UCSD-AML1 (cell line): ENCODE measurements at regions not wholly inside any gene's neighbourhood (a gene's known extent, or its start where the extent isn't known, plus 50 kb on each side); places are given as distances from the start of the nearest gene placed in this dataset.

Experiments used
- DNase-seq: peaks from one replicate; lab custom pipeline; 2025; ENCODE audit not compliant: unreplicated experiment; lab: John Stamatoyannopoulos, UW

DNA sequence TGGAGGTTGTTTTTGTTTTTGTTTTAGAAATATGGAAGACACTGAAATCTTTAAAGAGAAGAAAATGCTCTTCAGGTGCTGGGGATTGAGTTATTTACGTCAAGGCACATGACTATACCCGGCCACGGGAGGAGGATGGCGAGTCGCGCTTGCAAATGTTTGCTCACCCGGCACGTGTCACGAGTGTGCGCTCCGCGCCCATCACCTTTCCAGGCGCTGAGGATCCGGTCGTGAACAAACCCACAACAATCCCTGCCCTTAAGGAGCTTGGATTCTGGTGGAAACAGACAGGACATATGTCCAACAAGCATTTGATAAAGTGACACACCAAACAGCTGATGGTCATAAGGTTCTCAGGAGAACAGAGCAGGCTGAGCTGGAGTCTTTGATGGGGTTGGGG lies 715.5 kb downstream of the BRD1 start:
- DNase-seq, result no peak

DNA sequence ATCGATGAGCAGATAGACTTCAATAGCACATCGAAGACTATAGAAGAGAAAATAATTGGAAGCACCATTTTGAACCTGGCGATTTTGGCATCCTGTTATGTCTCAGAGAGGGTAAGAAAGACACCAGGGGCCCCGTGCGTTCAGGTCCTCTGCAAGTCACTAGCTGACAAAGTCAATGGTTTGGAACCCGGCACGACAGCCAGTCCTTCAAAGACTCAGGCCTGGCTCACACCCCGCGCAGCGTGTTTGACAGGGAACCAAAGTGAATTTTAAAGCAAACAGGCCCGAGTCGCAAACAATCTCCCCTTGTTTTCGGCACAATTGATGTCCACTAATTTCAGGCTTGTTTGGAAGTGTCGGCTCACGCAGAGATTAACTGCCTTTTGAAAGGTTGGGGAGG lies 716.6 kb downstream of the BRD1 start:
- no peak for DNase-seq

DNA sequence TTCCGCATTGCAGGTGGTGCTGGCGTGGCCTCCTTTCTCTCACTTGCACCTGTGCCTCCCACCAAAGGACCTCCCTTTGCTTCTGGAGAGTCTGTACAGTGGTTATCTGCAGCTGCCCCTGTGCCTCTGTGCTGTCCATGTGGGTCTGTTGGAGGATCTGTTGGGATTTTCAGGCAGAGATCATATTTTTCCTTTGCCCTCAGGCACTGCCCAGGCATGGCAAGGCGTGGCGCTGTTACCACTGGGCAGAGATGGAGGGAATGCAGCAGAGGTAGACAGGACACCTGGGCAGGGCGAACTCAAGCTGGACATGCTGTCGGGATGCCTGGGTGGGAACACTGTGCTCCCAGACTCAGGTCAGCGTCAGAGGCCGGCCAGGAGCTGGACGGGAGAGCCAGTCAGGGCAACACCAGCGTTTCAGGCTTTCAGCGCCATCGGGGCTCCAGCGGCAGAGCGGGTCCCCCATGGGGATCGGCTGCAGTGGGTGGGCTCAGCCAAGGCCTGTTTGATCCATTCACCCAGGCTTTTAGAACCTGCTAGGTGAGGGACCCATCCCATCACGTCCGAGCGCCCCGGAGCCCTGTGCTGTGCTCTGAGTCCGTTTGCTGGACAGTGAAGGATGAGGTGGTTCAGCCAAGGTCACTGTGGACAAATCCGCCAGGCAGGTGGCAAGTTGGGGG lies 718.9 kb downstream of the BRD1 start:
- no peak for DNase-seq

DNA sequence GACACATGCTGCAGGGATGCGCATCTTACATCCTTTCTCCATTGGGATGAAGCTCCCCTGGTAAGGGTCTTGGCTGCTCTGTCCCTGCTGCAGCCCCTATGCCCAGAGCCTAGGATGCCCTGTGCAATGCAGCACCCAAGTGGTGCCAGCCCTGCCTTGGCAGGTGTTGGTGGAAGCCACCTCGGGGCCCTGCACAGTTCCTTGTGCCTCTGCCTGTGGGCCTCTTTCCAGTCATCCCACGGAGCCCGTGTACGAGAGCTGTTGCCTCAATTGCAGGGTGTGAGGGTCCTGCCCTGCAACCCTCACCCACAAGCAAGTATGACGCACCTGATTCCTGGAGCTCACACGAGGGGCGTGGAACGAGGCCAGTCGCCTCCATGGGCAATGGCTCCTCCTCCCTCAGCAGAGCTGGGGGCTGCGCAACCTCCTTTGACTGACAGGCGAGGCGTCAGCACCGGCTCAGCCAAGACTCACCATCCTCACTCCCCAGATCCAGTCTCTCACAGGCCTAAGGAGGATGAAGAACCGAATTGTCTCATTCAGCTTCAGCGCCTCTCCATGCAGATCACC lies 719.6 kb downstream of the BRD1 start:
- DNase-seq, result no peak

DNA sequence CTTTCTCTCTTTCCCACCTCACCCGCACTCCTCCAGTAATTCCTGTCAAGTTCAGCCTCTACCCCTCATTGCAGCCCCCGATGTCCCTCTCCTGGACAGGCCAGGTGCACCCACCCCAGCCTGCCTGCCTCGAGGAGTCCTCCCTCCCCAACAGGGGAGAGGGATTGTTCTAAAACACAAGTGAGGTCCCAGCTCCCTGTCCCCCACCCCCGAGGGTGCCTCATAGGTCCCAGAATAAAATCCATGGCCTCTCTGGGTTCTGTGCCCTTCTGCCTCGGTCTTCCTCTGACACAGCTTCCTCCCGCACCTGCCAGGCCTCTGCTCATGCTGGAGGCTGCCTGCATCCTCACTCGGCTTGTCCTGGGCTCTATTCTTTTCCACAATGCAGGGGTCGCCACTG lies 720.1 kb downstream of the BRD1 start:
- DNase-seq, result no peak

DNA sequence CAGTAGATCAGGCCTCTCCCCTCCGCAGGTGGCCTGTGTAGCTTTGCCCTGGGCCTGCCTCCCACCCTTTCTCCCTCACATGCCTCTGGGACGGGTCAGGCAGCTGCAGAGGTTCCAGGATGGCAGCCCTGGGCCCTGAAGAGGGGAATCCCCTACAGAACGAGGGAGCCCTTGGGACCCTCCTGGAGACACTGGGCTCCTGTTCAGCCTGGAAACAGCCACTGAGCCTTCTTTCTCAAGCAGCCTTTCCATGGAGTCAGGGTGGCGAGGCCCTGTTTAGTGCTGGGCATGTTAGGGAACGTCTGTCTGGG lies 720.9 kb downstream of the BRD1 start:
- no peak for DNase-seq

DNA sequence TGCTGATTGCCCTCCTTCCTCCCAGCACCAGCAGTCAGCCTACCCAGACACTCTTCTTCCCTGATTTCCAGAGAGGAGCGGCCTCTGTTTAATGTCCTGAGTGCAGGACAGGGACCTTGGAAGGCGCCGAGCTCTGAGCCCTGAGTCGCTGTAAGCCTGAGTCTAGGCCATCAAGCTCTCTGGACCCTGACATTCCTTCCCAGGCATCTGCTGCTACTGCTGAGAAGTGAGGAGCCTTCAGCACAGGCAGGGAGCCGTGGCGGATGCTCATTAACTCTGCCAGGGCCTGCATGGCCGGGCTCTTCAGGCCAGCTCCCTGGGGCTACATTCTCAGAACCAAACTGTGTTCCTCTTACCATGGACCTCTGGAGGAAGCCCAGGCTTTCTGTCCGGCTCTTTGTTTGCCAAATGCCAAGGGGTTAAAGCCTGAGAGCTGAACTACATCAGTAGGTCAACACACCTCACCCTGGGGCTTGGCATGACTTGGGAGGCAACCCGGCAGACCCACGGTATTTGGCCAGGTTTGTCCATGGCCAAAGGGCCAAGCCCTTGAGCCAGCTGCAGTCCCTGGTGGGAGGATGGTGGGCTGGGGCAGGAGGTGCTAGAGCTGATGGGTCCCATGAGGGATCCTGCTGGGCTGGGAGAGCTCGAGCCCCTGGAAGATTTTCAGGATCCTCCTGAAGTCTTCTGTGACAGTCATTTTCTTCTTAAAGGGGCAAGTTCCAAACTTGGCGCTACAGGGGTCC lies 721.4 kb downstream of the BRD1 start:
- no peak for DNase-seq

DNA sequence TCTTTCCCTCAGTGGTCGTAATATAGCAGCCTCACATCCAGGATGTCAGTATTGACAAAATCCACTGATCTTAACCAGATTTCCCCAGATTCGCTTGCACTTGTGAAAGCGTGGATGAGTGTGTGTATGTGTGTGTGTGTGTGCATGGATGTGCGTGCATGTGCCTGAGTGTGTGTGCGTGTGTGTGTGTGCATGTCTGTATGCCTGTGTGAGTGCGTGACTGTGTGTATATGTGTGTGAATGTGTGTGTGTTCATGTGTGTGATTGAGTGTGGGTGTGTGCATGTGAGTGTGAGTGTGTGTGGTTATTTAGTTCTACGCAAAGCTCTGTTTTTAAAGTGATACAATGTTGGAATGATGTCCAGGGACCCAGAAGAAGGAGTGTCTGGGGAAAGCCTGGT lies 723.2 kb downstream of the BRD1 start:
- DNase-seq, result no peak

DNA sequence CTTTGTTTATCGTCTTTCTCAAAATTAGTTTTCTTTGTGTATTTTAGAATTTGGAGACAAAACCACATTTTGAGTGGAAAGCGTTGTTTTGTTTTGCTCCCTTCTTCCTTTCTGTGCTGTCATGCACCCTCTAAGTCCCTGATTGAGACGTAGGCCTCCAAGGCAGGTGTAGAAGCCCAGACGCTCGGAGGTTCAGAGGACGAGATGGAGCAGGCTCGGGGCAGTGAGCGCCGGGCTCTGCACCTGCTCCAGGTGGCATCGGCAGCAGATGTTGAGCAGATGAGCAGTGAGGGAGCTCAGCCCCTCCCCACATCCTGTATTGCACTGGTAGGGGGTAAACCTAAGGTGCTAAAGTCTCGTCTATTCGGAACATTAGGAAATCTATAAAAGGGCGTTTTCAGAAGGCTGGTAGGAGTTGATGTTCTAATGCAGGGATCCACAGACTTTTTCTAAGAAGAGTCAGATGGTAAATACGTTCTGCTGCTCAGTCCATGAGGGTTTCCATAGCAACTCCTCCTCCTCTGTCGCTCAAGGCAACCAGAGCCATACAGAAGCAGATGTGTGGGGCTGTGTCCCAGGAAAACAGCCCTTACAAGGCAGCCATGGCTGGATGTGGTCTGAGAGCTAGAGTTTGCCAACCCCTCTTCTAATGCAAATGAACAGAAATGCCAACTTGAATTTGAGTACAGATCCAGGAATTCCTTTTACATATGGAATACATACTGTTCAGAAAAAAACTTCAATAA lies 724.2 kb downstream of the BRD1 start:
- no peak for DNase-seq

DNA sequence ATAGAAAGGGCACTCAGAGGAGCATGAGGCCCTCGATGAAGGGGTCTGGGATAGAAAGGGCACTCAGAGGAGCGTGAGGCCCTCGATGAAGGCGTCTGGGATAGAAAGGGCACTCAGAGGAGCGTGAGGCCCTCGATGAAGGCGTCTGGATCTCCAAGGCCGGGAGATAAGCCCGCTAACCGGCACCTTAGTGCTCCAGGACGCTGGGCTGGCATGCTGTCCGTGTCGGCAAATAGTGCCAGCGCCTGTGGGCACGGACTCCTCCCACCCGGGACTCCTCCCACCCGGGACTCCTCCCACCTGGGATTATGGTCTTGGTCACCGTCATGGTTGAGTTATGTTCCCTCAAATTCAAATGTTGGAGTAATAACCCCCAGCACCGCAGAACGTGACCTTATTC lies 725.3 kb downstream of the BRD1 start:
- DNase-seq, result no peak

DNA sequence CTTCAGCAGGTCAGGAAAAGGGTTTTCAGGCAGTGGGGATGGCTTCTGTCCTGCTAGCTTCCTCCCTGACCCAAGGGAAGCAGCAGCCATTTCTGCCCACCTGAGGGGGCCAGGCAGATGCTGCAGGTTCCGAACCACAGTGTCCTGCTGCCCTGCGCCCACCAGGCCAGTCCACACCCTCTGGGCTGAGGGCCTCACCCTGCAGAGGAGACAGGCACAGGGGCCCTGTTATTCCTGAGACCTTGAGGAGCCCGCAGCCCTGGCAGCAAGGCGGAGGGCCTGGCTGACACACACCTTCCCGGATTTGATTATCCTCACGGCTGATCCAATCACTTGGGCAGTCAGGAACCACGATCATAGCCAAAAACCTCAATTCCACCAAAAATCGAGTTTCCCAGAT lies 725.8 kb downstream of the BRD1 start:
- no peak for DNase-seq

DNA sequence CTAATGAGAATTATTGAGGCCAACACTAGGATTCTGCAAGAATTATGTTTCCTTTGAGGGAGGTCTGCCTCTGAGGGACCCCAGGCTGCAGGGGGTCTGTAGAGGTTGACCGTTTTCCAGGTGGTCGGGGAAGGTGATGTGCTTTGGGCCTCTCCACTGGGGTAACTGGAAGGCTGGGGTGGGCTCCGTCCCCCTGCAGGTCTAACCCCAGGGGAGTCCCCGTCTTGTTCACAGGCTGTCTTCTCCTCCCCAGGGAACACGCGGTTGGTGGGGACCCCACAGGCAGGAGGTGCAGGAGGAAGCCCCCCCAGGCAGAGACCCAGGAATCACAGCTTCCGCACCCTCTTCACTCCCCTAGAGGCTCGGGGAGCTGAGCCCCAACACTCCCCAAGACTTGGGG lies 726.4 kb downstream of the BRD1 start:
- DNase-seq, result no peak

DNA sequence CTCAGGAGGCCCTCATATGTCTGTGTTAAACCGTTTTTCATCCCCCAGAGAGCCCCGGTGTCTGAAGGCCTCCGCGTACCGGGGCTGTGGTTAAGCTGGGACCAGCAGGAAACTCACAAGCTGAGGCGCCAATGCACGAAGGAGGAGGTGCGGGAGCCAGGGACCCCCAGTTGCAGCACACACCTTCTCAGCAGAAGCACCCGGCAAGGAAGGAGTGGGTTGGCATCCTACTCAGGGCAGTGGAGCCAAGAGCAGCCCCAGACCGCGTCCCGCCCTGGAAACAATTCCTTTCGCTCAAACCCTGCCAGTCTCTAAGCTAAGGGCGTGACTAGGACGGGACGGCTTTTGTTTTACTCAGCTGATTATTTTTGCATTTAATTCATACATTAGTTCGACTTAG lies 726.9 kb downstream of the BRD1 start:
- no peak for DNase-seq

DNA sequence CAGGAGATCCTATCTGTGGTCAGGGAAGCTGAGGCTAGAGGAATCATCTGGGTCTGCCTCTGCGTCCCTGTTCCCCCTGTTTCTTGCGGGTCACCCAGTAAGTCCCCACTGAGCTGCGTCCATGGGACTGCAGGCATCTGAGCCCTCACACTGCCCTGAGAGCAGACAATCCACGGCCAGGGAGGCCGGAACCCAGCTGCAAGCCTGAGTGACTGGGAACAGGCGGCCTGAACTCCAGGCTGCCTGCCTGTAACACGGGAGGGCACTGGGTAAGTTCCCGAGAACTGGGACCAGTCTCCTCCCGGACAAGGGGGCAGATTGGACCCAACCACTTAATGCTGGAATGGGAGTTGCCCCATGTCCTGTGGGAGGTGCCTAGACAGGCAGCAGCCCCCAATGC lies 727.4 kb downstream of the BRD1 start:
- DNase-seq, result no peak

DNA sequence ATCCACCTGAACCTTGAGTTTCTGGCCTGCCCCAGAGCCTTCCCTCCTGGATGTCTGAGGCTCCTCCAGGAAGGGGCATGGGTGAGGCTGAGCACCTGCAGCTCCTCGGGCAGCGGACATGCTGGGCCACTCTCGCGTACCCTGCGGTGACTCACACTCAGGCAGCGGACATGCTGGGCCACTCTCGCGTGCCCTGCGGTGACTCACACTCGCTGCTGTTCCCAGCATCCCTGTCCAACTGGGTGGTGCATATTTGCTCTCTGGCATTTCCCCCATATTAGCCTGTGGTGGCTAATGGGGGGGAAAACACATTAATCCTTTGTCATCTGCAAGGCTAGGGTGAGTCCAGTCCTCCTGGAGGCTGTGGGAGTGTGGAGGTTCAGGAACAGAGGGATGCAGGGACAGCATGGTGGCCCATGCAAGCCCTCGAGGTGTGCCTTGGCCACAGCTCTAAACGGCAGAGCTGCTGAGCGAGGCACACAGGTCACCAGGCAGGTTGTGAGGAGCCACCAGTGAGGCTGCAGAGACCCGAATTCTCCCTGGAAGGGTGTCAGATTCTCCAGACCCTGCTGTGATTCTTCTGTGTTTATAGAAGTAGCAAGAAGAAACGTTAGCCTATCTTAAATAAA lies 728.1 kb downstream of the BRD1 start:
- DNase-seq, result no peak

DNA sequence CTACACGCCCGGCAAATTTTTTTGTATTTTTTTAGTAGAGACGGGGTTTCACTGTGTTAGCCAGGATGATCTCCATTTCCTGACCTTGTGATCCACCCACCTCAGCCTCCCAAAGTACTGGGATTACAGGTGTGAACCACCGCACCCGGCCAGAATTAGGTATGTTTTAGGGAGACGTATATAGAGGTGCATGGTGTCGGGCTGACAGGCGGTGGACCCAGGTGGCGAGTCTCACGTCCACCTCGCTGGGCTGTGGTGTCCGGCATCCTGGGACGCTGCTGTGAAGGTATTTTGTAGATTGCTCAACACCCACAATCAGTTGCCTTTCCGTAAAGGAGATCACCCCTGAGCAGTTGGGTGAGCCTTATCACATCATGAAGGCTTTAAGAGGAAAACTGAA lies 728.6 kb downstream of the BRD1 start:
- no peak for DNase-seq

DNA sequence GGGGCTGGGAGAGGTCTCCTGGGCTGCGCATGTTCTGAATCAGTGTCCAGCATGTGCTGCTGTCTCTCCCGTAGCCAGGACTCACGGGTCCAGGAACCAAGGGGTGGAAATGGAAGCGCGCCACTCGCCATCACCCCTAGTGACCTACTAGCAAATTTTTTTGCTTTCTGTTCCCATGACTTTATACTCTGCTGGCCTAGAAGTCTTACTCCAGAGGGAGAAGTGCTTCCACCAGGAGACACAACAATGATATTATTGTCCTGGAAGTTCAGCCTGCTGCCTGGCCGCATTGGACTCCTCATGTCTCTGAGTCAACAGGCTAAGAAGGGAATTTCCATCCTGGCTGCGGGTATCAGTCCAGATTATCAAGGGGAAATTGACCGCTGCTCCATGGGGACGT lies 729.7 kb downstream of the BRD1 start:
- no peak for DNase-seq

DNA sequence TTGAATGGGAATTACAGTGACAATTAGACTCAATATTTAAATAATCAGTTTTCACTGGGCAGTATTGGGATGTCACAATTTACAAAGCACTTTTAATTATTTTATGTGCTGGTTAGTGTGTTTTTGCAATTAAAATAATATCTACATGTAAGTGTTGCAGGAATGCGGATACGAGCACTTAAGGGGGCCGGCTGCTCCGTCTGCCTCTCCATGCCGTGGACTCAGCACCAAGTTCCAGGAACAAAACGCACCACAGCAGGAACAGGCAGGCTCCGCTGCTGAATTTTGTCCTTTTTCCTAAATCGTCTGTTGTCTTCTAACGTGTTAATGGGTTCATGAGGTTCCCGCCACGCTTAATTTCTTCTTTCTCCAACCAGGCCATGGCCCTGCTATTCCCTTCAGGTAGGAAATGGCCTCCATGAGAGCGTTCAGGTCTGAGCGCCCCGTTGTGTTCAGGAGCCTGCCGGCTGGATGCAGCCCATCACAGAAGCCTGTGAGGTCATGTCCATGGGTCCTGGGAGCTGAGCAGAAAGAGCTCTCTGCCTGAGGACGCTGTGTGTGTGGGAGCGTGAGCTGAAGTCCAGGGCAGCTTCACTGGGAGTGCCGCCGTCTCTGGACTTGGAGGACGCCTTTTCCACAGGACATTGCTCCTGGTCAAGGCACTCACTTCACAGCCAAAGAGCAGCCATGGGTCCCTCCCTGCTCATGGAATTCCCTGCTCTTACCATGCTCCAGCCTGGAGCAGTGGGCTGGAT lies 730.3 kb downstream of the BRD1 start:
- no peak for DNase-seq

DNA sequence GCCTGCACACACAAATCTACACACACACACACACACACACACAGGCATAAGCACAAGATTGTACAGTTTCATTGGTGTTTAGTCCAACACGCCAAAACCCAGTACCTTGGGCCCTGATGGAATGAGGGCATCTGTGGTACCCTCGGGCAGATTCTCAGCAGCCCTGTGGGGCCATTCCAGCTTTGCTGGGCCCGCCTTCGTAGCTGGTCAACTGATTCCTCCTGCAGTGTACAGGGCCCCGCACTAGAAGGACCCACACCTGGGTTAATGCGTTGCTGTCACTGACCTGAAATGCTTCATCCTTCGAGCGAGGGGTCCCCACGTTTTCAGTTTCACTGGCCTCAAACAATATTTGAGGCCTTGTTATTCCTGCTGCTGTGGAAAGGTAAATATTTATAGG lies 731.2 kb downstream of the BRD1 start:
- DNase-seq, result no peak

DNA sequence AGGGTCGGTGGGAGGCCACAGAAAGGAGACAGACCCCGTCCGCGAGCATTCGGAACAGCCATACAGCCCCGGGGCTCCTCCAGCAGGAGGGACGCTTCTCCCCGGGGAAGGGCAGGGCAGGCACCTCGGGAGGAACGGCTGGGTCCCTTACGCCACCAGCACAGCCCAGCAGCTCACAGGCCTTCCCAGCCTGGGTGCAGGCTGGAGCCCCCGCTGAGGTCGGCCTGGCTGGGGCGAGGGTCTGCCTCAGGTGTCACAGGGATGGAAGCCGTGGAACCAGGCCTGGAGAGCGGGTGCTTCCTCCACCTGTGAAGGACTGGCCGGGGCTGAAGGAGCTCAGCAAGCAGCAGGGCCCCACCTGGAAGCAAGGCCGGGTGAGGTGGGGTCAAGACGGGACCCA lies 732.3 kb downstream of the BRD1 start:
- DNase-seq, result no peak

DNA sequence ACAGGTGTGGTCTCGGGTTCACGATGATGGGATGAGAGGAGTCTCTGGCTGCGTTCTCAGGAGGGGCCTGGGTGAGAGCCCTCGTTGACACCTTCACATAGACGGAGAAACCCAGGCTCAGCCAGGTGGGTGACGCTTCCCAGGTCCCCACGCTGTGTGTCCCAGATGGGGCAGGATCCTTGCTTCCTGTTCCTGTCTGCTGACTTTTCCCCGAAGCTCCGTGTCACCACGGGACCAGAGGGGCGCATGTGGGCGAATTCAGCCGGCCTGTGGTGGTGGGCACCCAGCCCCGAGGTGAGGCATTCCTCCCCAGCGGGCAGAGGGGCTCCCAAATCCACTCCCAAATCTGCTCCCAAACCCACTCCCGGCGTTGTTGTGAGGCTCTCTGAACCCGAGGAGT lies 732.8 kb downstream of the BRD1 start:
- no peak for DNase-seq
